ENCODE measurements at regions not wholly inside any gene's neighbourhood (a gene's known extent, or its start where the extent isn't known, plus 50 kb on each side); places are given as distances from the start of the nearest gene placed in this dataset.

DNA sequence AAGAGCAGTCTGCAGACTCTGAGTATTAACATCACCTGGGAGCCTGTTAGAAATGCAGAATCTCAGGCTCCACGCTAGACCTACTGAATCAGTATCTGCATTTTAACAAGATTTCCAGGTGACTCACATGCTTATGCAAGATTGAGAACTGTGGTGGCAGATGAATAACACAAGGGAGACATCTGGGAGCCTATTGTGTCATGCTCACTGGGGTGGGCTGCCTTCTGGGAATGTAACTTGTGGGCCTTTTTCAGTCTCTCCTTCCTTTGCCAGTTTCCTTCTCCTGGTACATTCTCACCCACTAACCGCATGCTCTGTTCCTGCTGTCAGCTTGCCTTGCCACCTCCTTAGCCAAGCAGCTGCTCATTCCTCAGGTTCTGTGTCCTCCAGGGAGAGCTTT is 176.6 kb upstream of the C9orf72 start:
- intact Hi-C loops (cut with micrococcal nuclease): no loop called here

DNA sequence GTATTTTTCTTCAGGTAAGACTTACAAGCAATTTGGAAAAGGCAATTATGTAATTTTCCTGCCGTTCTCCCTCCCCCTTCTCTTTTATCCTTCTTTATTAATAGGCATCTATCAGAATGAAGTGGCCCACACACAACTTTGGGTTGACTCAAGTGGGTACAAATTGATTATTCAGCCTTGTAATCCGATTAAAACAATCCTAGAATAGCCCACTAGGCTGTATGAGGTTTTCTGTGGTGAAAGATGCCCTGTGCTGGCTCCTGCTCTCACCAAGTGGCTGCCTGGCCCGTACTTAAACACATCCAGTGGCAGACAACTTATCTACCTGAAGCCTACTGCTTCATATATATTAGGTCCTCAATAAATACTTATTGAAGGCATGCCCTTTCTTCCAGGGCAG is 177.3 kb upstream of the C9orf72 start:
- intact Hi-C loops (cut with micrococcal nuclease): no loop called here

DNA sequence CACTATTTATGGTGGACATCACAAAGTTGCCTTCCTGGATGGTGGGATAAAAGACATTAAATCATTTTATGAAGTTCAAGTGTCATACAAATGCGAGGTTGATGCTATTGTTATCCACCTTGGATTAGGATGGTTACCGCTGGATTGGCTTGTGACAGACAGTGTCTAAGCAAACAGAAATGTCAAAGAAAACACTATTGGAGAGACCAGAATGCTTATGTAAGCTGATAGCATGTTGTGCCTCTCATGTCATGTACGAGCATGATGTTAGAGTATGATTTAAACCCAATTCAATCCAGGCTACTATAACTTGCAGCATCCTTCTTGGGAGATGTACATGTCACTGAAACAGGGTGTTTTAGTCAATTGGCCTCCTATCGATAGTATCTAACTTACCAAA is 178.8 kb upstream of the C9orf72 start:
- intact Hi-C loops (cut with micrococcal nuclease): no loop called here

DNA sequence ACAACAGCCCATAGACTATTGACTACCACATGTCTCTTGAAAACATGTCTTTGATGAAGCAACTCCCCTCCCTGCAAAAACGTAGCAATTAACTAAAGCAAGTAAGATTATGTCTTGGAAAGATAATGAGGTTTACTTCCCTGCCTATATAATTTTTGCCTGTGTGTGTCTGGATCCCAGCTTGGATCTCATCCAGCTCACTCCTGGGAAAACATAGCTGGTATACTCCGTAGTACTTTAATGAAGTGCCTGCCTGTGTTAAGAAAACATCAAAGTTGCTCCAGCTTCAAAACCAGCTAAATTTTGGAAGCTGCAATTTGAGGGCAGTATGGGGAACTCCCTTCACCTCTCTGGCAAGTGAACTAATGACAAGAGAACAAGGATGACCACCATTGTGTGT is 182.6 kb upstream of the C9orf72 start:
- intact Hi-C loops (cut with micrococcal nuclease): no loop called here

DNA sequence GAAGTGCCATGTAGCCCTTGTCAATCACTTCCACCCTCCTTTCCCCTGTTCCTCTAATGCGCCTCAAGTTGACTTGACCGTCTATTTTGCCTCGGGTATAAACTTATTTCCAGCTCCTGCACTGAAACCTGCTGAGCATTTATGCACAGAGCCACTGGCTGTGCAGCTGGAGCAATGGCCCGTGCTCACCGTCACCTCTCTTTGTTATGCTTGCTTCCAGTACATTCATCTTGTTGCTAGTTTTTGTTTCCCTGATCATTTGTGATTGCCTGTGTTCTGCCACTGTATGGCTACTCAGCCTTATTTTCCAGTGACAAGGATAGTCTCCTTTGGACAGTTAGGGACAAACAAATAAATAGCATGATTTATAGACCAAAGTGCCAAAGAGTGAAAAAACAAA is 183.1 kb upstream of the C9orf72 start:
- intact Hi-C loops (cut with micrococcal nuclease): no loop called here

DNA sequence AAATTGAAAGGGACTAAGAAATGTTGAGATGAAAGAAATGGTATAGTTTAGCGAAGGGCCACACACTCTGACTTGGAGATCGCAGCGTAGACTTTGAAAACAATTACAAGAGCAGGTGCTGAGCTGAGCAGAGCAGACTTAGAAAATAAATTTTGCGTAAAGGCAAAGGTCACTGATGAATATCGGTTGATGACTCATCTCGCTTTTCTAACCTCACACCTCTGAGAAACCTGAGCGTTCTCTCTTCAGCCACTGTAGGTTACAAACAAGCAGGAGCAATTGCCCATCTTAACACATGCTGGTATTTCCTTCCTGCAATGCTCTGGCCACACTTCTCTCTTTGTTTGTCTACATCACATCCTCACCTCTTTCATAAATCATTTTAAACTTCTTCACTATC is 190.6 kb upstream of the C9orf72 start:
- intact Hi-C loops (cut with micrococcal nuclease): no loop called here

DNA sequence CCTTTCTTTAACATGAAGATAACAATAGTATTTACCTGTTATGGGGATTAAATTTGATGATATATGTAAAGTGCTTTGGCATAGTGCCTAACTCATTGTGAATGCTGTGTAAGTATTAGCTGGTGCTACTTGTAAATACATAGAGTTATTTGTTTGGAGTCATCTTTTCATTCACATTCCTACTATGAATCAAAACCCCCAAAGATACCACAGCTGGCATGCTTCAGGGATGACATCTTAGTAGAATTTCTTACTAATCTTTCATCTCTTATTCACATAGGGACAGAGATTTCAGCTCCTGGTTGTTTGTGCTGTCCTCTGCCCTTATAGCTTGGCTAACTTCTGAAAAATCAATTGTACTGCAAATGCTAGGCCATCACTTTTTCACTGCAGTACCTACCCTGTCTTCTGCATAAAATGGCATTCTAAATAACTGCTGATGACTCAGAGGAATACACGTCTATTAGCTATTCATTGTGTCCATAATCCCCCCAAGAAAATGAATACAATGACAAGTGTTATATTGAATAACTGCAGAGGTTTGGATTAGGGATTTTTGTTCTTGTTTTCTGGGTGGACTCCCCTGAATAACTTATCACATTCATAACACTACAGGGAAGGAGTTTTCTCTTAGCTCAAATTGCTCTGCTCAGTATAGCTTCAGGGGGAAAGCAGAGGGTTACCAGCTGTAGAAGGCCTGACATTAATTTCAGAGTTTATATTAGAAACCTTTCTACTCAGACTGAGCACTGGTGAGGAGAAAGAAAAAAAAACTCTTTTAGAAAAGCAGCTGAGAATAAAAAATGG is 192.2 kb upstream of the C9orf72 start:
- intact Hi-C loops (cut with micrococcal nuclease): no loop called here

DNA sequence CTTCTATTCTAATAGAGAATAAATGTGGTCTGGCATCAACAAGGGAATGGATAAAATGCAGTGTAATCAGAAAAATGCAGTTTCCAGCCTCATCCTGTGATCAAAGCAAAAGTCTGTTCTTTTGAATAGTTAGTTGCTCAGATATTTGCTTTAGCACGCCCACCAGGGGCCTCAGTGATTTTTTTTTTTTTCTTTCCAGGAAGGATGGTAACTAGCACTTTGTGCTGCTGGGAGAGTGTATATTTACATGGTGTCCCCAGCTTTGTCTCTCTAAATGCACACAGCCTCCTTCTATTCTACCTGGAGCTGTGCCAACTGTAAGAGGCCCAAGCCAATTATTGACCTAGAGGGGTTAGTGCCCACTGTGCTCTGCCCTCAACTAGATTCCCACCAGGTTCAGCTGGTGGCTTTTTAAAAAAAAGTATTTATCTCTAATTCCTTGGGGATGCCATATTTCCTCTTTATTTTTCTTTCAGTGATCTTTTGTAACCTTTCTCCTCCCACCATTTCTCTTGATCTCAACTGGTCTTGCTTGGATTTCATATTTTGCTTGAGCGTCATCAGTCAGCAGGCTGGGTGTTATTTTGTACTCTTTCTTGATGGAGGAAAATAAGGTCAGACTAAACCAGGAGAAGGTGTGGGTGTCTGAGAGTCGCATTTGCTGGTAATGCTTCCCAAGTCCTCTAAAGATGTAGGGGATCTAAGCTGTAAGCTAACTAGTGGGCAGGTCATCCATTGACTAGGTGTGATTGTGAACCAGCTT is 193.0 kb upstream of the C9orf72 start:
- intact Hi-C loops (cut with micrococcal nuclease): no loop called here

DNA sequence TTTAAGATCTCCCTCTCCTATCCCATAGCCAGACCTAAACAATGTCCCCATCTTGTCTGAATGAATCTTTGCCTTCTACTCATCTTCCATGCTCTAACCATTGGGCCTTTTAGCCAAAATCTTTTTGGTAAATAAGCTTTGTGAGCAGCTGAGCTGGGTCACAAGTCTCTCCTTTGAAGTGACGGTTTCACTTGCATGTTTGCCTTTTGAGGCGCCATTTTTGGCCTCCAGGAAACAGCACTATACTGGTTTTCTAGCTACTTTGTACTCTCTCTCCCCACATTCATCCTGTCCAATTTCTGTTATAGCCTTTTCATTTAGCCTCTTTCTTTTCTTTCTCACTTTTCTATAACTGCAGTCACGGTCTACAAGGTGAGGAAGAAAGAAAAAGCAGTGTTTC is 195.5 kb upstream of the C9orf72 start:
- intact Hi-C loops (cut with micrococcal nuclease): no loop called here

DNA sequence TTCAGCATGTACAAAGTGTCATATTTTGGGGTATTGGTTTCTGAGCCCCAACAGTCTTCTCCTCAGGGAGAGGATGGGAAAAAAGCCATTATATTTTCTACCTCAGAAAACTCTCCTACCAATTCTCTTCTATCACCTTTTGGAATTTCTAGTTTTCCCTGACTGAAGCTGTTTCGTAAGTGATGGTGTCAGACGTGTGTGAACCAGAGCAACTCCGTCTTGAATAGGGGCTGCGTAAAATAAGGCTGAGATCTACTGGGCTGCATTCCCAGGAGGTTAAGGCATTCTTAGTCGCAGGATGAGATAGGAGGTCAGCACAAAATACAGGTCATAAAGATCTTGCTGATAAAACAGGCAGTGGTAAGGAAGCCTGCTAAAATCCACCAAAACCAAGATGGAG is 197.3 kb upstream of the C9orf72 start:
- intact Hi-C loops (cut with micrococcal nuclease): no loop called here

DNA sequence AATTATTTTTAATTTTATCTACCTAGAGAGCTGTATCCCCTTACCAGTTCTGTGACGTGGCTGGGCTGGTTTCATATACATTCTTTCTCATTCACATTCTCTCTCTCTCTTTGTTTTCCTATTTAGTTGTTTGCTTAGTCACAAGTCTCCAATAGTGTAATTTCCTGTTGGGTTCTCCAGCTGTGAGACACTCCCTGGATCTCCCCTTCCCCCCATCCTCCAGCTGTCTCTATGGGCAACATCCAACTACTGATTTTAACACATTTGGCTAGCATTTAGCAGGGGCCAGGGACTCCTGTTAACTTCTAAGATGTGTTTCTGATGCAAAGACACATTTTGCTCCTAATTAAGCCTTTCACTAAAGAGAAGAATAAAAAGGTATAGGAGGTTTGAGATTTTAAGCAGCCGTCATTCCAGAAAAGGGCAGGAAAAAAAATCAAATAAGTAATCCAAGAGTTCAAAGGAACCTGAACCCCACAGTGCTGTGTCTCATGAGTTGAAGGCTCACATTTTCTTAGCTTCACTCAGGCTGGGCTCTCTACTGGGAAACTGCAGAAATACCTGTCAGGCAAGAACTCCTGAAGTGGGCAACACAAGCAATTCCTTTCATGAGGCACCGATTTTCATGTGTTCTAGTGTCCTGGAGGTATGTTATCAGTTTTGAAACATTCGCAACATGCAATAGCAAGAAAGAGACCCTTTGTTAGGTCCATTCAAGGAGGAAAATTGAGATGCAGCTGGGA is 198.7 kb upstream of the C9orf72 start:
- intact Hi-C loops (cut with micrococcal nuclease): no loop called here

DNA sequence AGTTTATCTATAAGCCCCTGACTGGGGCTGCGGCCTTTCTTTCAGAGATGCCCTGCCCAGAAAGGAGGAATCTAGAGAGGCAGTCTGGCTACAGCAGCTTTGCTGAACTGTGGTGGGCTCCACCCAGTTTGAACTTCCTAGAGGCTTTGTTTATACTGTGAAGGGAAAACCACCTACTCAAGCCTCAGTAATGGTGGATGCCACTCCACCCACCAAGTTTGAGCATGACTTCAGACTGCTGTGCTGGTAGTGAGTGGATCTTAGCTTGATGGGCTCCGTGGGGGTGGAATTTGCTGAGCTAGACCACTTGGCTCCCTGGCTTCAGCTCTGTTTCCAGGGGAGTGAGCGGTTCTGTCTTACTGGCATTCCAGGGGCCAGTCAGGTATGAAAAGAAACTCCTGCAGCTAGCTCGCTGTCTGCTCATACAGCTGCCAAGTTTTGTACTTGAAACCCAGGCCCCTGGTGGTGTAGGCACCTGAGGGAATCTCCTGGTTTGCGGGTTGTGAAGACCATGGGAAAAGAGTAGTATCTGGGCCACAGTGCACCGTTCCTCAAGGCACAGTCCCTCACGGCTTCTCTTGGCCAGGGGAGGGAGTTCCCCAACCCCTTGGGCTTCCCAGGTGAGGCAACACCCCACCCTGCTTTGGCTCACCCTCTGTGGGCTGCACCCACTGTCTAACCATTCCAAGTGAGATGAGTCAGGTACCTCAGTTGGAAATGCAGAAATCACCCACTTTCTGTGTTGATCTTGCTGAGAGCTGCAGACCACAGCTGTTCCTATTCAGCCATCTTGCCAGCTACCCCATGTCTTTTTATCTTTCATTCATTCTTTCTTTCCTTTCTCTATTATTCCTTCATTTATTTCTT is 211.8 kb upstream of the C9orf72 start:
- intact Hi-C loops (cut with micrococcal nuclease): loop anchor here (5.0 kb wide), 1 partner anchor 213 kb away; the partner anchor contains the start of gene C9orf72

DNA sequence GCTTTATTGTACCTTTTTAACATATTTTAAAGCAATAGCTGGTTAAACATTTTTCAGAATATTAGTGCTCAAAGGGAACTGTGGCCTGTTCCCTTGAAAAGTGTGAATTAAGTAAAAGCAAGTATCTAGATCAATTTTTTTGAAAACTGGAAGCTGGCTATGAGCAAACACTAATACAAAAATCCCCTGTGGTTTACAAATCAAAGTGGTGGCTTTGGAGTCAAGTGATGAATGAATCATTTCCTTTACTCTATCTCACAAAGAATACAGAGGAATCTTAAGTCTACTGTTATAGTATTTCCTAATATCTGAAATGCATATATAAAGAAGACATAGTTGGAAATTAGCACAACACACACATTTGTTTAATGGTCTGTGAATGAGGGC is 212.4 kb upstream of the C9orf72 start:
- intact Hi-C loops (cut with micrococcal nuclease): loop anchor here (2.0 to 5.0 kb wide), 2 partner anchors 59 to 213 kb away; partner anchors contain the start of gene C9orf72

DNA sequence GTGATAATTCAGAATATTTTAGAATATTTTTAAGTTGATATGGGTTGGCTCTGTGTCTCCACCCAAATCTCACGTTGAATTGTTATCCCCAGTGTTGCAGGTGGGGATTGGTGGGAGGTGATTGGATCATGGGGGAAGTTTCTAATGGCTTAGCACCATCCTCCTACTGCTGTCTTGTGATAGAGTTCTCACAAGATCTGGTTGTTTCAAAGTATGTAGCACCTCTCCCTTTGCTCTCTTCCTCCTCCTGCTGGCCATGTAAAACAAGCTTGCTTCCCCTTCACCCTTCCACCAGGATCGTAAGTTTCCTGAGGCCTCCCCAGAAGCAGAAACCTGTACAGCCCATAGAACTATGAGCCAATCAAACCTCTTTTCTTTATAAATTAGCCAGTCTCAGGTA is 214.6 kb upstream of the C9orf72 start:
- intact Hi-C loops (cut with micrococcal nuclease): loop anchor here (2.0 to 5.0 kb wide), 2 partner anchors 61 to 216 kb away; partner anchors contain the start of gene C9orf72

DNA sequence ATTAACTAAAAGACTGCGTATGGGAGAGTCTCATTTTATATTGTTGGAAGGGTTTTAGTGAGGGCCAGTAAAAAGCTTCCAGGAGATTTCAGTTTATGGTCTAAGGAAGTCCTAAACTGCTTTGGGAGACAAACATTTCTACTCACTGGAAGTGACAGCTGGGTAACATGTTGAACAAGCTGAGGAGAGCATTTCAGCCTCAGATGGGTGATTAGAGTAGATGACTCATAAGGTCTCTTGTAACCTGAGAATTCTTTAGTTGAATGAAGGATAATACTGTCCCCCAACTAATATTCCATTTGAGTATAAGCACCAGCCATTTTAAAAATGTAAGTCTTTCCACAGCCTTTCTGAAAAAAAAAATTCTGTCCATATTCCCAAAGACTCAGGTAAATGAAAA is 218.0 kb upstream of the C9orf72 start:
- intact Hi-C loops (cut with micrococcal nuclease): no loop called here

DNA sequence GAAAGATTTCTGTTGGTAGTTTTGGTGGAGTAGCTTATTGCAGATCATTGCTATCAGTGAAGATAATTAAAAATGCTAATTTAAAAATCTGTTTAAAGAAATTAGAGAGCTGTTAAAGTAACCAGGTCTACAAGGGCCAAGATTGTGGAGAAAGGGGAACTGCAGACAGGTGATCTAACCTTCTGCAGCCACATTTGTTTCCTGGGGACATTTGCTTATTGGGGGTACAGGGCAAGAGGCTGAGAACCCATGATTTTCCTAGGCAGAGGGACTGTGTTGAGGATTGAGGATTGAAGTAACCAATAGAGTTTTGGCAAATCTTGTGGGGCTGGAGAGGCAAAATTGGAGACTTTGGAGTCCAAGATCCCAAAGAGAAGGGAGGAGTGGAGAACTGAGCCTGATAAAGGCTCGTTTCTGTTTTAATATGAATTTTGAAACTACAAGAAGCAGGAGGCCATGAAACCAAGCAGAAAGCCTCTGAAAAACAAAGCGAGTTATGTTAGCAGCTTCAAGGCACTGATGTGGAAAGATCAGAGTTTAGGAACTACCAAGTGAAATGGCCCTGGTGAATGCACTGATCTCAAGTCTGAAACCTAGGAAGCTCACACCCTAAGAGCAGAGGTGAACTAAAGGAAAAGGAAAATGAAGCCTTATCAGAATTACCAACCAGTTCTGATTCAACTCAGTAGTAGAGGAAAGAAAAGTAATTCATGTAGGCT is 219.8 kb upstream of the C9orf72 start:
- intact Hi-C loops (cut with micrococcal nuclease): no loop called here

DNA sequence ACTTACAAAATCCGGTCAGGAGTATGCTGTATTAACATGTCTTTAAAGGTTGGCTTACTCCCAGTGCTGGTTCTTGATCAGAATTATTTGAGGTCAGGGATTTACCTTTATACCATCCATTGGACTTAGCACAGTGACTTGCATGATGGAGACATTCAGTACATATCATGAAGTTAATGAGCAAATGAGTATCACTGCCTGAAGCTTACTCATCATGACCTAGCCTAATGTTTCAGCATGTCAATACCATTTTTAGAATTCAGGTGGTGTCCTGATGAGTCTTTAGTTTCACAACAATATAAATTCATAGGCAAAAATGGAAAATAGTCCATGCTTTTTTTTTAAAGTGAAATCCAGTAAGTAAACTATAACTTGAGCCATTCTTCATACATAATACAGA is 226.0 kb upstream of the C9orf72 start:
- intact Hi-C loops (cut with micrococcal nuclease): no loop called here

DNA sequence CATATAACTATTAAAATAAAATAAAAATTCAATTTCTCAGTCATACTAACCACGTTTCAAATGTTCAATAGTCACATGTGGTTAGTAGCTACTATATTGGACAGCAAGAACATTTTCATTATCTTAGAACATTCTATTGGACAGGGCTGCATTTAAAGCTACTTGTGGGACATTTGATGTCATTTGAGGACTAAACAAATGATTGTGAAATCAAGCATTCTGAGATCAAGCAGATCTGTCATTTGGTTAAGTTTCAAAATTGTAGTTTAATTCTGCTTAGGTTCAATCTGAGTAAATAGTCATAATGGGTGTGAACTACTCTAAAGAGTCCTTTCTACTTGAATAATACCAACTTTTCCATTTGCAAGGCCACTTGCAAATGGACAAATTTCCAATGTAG is 226.9 kb upstream of the C9orf72 start:
- intact Hi-C loops (cut with micrococcal nuclease): no loop called here

DNA sequence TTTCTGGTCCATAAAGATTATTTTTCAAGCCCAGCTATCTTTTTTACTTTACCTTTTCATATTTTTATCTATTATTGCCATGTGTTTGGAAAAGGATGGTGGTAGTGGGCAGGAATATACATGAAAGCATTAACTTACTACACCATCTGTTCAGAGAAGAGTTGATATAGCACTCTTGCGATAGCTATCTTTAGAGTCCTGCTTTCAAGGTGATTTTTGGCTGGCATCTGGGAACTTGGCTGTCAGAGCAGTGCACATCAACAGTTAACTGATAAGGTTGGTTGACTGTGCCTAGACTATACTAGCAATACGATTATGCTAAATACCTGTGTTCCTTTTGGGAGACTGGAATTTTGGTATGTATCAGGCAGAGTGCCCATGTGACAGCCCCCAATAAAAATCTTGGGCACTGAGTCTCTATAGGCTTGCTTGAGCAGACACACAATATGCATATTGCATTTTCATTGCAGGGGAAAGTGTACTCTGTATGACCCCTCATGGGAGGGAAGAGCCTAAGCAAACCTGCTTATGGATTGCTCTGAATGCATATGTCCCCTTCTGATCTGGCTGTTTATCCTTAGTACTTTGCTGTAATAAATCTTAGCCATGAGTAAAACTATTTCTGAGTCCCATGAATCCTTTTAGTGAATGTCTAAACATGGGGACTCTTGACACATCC is 227.6 kb upstream of the C9orf72 start:
- intact Hi-C loops (cut with micrococcal nuclease): no loop called here

DNA sequence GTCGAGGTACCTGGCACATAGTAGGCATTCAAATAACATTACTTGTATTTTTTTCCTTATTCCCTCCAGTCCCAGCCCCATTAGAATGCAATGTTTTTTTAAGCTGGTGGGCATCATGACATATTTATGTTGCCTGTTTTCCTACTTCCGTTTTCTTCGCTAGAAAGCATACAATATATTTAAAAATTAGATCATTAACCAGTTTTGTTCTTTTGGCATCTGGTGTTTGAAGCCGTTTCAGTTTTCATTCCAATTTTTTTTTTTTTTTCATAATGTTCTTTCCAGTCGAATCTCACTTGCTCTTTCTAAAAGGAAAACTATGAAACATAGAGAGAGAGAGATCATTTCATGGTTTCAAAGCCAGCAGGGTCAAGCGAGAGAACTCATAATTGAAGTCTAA is 228.3 kb upstream of the C9orf72 start:
- intact Hi-C loops (cut with micrococcal nuclease): no loop called here
